ENCODE measurements at regions not wholly inside any gene's neighbourhood (a gene's known extent, or its start where the extent isn't known, plus 50 kb on each side); places are given as distances from the start of the nearest gene placed in this dataset.

GRCh38 chr9:106286249-106286648 is 576.7 kb upstream of the ZNF462 start:
- TF ChIP-seq ZFX (IDR thresholded peaks at IDR 0.05; ENCODE audit: borderline replicate concordance) = no peak
- TF ChIP-seq CTCF (IDR thresholded peaks at IDR 0.05) = peak; percentile 14; the same call in 1 of the 2 replicates

DNA sequence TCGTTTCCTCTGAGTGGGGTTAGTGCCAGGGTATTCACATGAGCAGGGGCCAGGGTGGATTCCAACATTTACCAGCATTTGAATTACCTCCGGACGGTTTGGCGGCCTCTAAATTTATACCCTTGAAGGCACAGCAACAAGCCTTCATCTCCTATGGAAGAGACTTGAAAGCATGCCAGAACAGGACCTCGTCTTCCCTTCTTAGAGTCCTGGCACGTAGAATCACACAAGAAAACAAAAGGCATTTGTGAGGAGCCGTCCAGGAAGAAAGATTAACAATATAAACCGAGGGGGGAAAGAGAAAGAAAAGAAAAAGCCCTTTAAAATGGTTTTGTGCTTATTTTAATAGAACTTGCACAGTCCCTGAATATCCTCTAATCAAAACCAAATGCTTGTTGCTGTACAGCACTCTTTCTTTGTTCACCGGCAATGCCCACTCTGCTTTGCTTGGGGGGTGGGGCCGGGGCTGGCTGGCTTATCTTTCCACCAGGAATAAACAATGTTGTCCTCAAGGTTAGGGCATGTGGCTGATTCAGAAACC is 575.8 kb upstream of the ZNF462 start:
- no peak overlapping the region for H3K27ac ChIP-seq
- TF ChIP-seq CTCF (IDR thresholded peaks at IDR 0.05) (no peak), ZFX (IDR thresholded peaks at IDR 0.05; ENCODE audit: borderline replicate concordance) (no peak)

More at GRCh38 chr9:106286249-106286648, 576.7 kb upstream of the ZNF462 start:
- no peak overlapping the region for H3K27ac ChIP-seq

DNA sequence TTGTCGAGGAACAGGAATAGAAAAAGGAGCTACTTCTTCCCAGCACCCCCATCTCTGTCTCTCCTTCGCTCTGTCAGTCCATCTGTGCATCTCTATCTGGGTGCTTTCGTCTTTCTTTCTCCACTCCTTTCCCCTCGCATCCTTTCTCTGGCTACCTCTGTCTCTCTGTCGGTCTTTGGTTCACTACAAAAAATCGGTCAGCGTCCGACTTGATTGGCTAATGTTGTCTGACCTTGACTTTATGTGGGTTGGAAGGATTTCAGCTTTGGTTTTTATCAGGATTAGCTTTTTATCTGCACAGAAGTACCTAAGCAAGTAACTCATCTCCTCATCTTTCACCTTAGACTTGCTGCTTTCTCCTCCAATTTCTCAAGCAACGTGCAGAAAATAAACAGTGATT is 575.2 kb upstream of the ZNF462 start:
- TF ChIP-seq CTCF (IDR thresholded peaks at IDR 0.05) = no peak
- no peak for TF ChIP-seq ZFX (IDR thresholded peaks at IDR 0.05; ENCODE audit: borderline replicate concordance)

DNA sequence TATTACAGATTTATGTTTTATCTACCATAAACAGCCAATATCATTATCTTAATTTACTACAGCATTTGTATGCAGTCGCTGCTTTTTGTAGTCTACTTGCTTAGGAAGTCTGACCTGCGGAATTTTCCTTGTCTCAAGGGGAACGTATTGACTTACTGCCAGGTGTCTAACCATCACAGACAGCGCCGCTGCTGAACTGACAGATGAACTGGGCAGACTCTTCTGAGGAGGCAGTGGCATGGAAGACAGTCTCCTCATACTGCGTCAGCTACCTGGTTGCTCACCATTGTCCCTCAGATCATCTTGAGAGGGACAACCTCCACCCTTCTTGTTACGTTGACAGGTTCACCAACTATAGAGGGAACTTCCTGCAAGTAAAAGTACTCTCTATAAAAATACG is 574.3 kb upstream of the ZNF462 start:
- H3K27ac ChIP-seq = no peak overlapping the region
- no peak for TF ChIP-seq ZFX (IDR thresholded peaks at IDR 0.05; ENCODE audit: borderline replicate concordance)
- TF ChIP-seq CTCF (IDR thresholded peaks at IDR 0.05) = no peak

More for the DNA sequence above, 575.2 kb upstream of the ZNF462 start:
- no peak overlapping the region for H3K27ac ChIP-seq

GRCh38 chr9:106291786-106292185 is 571.2 kb upstream of the ZNF462 start:
- no peak overlapping the region for H3K27ac ChIP-seq
- TF ChIP-seq CTCF (IDR thresholded peaks at IDR 0.05) = no peak
- TF ChIP-seq ZFX (IDR thresholded peaks at IDR 0.05; ENCODE audit: borderline replicate concordance) = no peak

- TF ChIP-seq ZFX (IDR thresholded peaks at IDR 0.05; ENCODE audit: borderline replicate concordance) (no peak), CTCF (IDR thresholded peaks at IDR 0.05) (no peak)
- H3K27ac ChIP-seq = no peak overlapping the region
Observed at GRCh38 chr9:106296426-106296825, 566.5 kb upstream of the ZNF462 start.

- TF ChIP-seq ZFX (IDR thresholded peaks at IDR 0.05; ENCODE audit: borderline replicate concordance) = no peak
- TF ChIP-seq CTCF (IDR thresholded peaks at IDR 0.05) = no peak
- H3K27ac ChIP-seq = no peak overlapping the region
Observed at GRCh38 chr9:106298997-106299396, 564.0 kb upstream of the ZNF462 start.

Data from 22Rv1 (cell line).